Lower leg skin (tissue), 4 donors: ENCODE measurements at regions not wholly inside any gene's neighbourhood (a gene's known extent, or its start where the extent isn't known, plus 50 kb on each side); places are given as distances from the start of the nearest gene placed in this dataset.
"Not testable (repeated sequence)": the region's sequence is repeated elsewhere in the genome, so short reads cannot be mapped to it uniquely, and the experiment has no call there.

Experiments used
- DNase-seq, 2 donors: peaks; one replicate each; pipeline ENCODE4 v3.0.0-alpha.2; 2019; ENCODE audit warnings: low spot score in 2 of 2
- H3K4me3 ChIP-seq: fragments of 200-600 bp; sonication (generic); 2 replicates; pipeline ENCODE4 v1.5.1; 2017; ENCODE audit warnings: mild to moderate bottlenecking, low read depth; ENCODE audit not compliant: poor library complexity, severe bottlenecking
- CTCF ChIP-seq, 3 donors: fragments of 450-650 bp; IDR thresholded peaks; one replicate each; pipeline ENCODE4 v1.5.1; 2016; ENCODE audit warnings: antibody characterized with exemption in 3 of 3, mild to moderate bottlenecking in 3 of 3, moderate library complexity in 2 of 3
- POLR2A ChIP-seq, 2 donors: fragments of 450-650 bp; IDR thresholded peaks; one replicate each; pipeline ENCODE4 v1.6.1; 2016 to 2017; ENCODE audit warnings: antibody characterized with exemption in 2 of 2, mild to moderate bottlenecking in 1 of 2, moderate library complexity in 1 of 2
- WGBS, 2 donors: methylation state at CpG; one replicate each; pipeline ENCODE4 v1.1.5; 2018; 5-methylcytosine and 5-hydroxymethylcytosine counted together
- intact Hi-C: fragments of 100-400 bp; cut with DNase I; formaldehyde crosslinking; loops from one replicate; pipeline ENCODE4 v1.15.0; 2023; ENCODE audit warnings: low total_unique reads
- microRNA-seq, 2 donors: library from miRNA; unstranded; fragments of <30 nt; microRNA quantifications; one replicate each; pipeline ENCODE4, GENCODE V29; 2016; ENCODE audit warnings: borderline replicate concordance in 2 of 2, borderline number of aligned reads in 1 of 2

GRCh38 chr17:64723781-64724180 is 61.7 kb upstream of the SMURF2 start:
- intact Hi-C loops = no loop called here
- DNase-seq = no peak
- 79 to 84% methylated on average over 2 of the region's 2 CpGs for WGBS, 2 donors
- TF ChIP-seq POLR2A (IDR thresholded peaks at IDR 0.05) = no peak
- no peak overlapping the region for H3K4me3 ChIP-seq

DNA sequence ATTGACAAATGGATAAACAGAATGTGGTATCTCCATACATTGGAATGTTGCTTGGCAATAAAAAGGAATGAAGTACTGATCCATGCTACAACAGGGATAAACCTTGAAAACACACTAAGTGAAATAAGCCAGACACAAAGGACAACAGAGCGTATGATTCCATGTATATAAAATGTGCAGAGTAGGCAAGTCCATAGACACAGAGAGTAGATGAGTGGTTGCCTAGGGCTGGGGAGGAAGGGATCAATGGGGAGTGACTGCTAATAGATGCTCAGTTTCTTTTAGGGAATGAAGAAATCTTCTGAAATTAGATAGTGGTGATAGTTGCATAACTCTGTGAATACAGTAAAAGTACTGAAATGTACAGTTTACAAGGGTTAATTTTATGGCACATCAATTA is 59.4 kb upstream of the SMURF2 start:
- 65 to 72% methylated on average over 1 of the region's 1 CpG for WGBS, 2 donors
- H3K4me3 ChIP-seq, intact Hi-C loops, DNase-seq: not testable (repeated sequence)

GRCh38 chr17:64720253-64720652 is 58.1 kb upstream of the SMURF2 start:
- intact Hi-C loops, DNase-seq, H3K4me3 ChIP-seq: not testable (repeated sequence)
- WGBS, 2 donors = 54 to 58% methylated on average over 6 of the region's 6 CpGs

GRCh38 chr17:64719517-64719916 is 57.4 kb upstream of the SMURF2 start:
- WGBS, 2 donors = 93 to 97% methylated on average over 4 of the region's 4 CpGs
- H3K4me3 ChIP-seq, DNase-seq, intact Hi-C loops: not testable (repeated sequence)

- intact Hi-C loops, H3K4me3 ChIP-seq, DNase-seq: not testable (repeated sequence)
- WGBS, 2 donors = 89% methylated on average over 6 of the region's 6 CpGs
Observed at GRCh38 chr17:64718816-64719215, 56.7 kb upstream of the SMURF2 start.

DNA sequence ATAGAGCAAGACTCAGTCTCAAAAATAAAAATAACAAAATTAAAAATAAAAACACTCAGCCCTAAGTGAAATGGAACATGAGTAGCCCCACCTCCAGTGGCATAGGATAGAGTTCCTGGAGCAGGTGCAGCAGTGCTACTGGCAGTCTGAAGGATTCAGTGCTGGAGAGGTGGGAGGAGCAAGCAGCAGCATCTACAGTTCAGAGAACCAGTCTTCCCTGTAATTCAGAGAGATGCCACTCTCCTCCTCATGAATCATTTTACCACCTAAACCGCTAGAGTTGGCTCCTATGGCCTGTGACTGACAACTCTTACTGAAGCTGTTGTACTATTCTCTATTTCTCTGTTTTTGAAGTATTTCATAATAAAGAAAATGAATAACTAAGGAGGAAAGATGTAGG is 56.0 kb upstream of the SMURF2 start:
- intact Hi-C loops = no loop called here
- no peak overlapping the region for H3K4me3 ChIP-seq
- TF ChIP-seq CTCF (IDR thresholded peaks at IDR 0.05) (no peak), POLR2A (IDR thresholded peaks at IDR 0.05) (no peak)
- no peak for DNase-seq
- WGBS, 2 donors = 43 to 59% methylated on average over 1 of the region's 1 CpG

DNA sequence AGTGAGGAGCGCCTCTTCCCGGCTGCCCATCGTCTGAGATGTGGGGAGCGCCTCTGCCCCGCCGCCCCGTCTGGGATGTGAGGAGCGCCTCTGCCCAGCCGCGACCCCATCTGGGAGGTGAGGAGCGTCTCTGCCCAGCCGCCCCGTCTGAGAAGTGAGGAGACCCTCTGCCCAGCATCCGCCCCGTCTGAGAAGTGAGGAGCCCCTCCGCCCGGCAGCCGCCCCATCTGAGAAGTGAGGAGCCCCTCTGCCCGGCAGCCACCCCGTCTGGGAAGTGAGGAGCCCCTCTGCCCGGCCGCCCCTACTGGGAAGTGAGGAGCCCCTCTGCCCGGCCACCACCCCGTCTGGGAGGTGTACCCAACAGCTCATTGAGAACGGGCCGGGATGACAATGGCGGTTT is 54.4 kb upstream of the SMURF2 start:
- intact Hi-C loops, DNase-seq, H3K4me3 ChIP-seq: not testable (repeated sequence)
- 93 to 95% methylated on average over 24 to 26 of the region's 27 CpGs for WGBS, 2 donors

DNA sequence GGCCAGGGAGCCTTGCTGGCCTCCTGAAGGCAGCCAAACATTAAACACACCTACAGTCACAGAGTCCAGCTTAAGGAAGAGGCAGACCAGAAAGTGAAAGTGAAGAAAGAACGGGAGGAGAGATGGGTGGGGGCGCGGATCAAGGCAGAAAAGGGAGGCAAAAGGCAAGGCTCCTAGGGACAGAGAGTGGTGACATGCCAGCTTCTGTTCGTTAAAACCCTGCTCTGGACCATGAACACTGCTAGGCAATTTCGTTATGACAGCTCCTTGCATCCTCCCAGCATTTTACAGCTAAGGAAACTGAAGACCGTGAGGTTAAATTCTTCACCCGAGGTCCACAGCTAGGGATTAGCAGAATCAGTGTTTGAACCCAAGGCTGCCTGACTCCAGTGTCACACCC is 51.7 kb upstream of the SMURF2 start:
- H3K4me3 ChIP-seq, DNase-seq, intact Hi-C loops: not testable (repeated sequence)
- 57 to 66% methylated on average over 7 of the region's 7 CpGs for WGBS, 2 donors

DNA sequence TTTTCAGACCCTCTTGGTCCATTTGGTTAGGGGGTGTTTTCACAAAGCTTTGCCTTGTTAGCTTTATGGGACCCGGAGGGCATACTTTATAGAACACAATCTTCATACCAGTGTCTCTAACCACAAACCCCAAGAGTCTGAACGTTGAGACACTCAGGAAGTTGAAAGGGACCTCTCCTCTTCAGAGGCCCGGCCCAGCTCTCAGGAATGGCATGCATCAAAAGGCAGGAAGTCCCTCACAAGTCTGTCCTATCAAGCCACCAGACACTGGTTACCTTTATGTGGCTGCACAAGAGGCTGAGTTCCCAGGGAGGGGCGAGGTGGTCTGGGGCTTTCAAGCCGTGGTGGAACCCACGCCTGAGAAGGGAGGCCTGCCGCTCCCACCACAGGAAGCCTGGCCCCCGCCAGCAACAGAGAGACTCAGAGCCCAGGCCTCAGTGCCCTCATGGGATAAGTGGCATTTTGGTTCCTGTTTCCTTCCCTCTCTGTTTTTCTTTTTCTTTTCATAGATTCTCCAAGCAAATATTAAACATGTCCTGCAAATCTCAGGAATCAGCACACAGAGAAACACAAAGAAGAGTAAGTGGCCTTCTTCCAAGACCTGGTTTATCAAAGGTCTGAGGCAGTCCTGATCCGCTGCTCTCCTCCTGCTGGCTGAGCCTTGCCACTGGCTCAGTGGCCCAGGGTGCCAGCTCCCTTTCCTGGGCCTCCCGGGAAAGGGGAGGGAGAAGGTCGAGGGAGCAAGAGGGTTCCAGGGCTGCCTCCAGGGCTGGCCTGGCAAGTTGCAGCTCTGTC is 50.6 kb upstream of the SMURF2 start:
- DNase-seq, intact Hi-C loops, H3K4me3 ChIP-seq: not testable (repeated sequence)
- 64% methylated on average over 10 of the region's 11 CpGs for WGBS, 2 donors

Small RNA genes lying in the stretch of these regions (microRNA-seq; reads per million reads assigned to microRNA genes)
- 0 reads per million in 2 donors for gene MIR6080
